ENCODE measurements at regions not wholly inside any gene's neighbourhood (a gene's known extent, or its start where the extent isn't known, plus 50 kb on each side); places are given as distances from the start of the nearest gene placed in this dataset.

- no peak for TF ChIP-seq CTCF (IDR thresholded peaks at IDR 0.05; ENCODE audit: low read depth, low read length)
- TF ChIP-seq EZH2phosphoT487 (IDR thresholded peaks at IDR 0.05; ENCODE audit: low read depth) = no peak
Measured at GRCh38 chr6:16002332-16003196, 126.3 kb upstream of the MYLIP start.
